IMR-90 (cell line): ENCODE measurements at regions not wholly inside any gene's neighbourhood (a gene's known extent, or its start where the extent isn't known, plus 50 kb on each side); places are given as distances from the start of the nearest gene placed in this dataset.

ENCODE experiments used
- ATAC-seq: fragments of 200-7000 bp; cut with Tn5 transposase; 2 replicates; pipeline ENCODE4 v1.9.1; 2020; ENCODE audit warnings: low read depth, mild to moderate bottlenecking, moderate library complexity
- BruUV-seq: library from RNA; stranded (reverse); fragments of 400-500 nt; replicated peaks from 2 replicates; lab custom pipeline; 2021; lab: Mats Ljungman, UMichigan
- CTCF ChIA-PET: fragments of 300-600 bp; formaldehyde crosslinking; extraction: SDS; loops from one replicate; lab custom pipeline; 2021; ENCODE audit warnings: antibody characterized with exemption; lab: Yijun Ruan, JAX
- POLR2A ChIA-PET: fragments of 300-600 bp; sonication (Branson Sonifier 250); formaldehyde crosslinking; loops from one replicate; lab custom pipeline; 2022; ENCODE audit warnings: antibody characterized with exemption; ENCODE audit not compliant: unreplicated experiment; lab: Charles Lee
- DNase-seq: peaks from one replicate; pipeline ENCODE4 v3.0.0; 2013
- H2AFZ ChIP-seq: replicated peaks from 2 replicates; pipeline ENCODE3; 2013; ENCODE audit warnings: low read length, mild to moderate bottlenecking; ENCODE audit not compliant: poor library complexity
- H2AK5ac ChIP-seq: 2 replicates; pipeline ENCODE4 v1.6.1; 2013; ENCODE audit warnings: low read depth, low read length, inconsistent platforms
- H2AK9ac ChIP-seq: replicated peaks from 2 replicates; pipeline ENCODE3; 2013; ENCODE audit warnings: mild to moderate bottlenecking, low read depth, low read length, moderate library complexity; ENCODE audit not compliant: poor library complexity
- H2BK120ac ChIP-seq: 2 replicates; pipeline ENCODE4 v1.6.1; 2013; ENCODE audit warnings: low read depth, low read length, inconsistent platforms
- H2BK15ac ChIP-seq: 3 replicates; pipeline ENCODE4 v1.6.1; 2013; ENCODE audit warnings: low read depth, low read length, inconsistent platforms
- H2BK20ac ChIP-seq: 2 replicates; pipeline ENCODE4 v1.6.1; 2013; ENCODE audit warnings: low read depth, mild to moderate bottlenecking, inconsistent platforms, low read length, moderate library complexity
- H2BK5ac ChIP-seq: 2 replicates; pipeline ENCODE4 v1.6.1; 2013; ENCODE audit warnings: mild to moderate bottlenecking, low read depth, low read length, inconsistent platforms; ENCODE audit not compliant: poor library complexity, severe bottlenecking
- H3K14ac ChIP-seq: replicated peaks from 2 replicates; pipeline ENCODE4 v1.6.1; 2013; ENCODE audit warnings: low read depth, low read length, inconsistent platforms
- H3K18ac ChIP-seq: 2 replicates; pipeline ENCODE4 v1.6.1; 2013; ENCODE audit warnings: low read depth, low read length, control low read depth
- H3K23ac ChIP-seq: 2 replicates; pipeline ENCODE4 v1.6.1; 2013; ENCODE audit warnings: low read depth, low read length, inconsistent platforms
- H3K27ac ChIP-seq: 2 replicates; pipeline ENCODE4 v1.5.1; 2013; ENCODE audit warnings: mild to moderate bottlenecking, control low read depth, low read length; ENCODE audit not compliant: insufficient read depth
- H3K27me3 ChIP-seq: 2 replicates; pipeline ENCODE4 v1.6.1; 2013; ENCODE audit warnings: low read length; ENCODE audit not compliant: control insufficient read depth, insufficient read depth
- H3K36me3 ChIP-seq: 2 replicates; pipeline ENCODE4 v1.6.1; 2013; ENCODE audit warnings: low read length, mixed read lengths; ENCODE audit not compliant: control insufficient read depth, insufficient read depth
- H3K4ac ChIP-seq: 2 replicates; pipeline ENCODE4 v1.6.1; 2013; ENCODE audit warnings: low read depth, low read length, inconsistent platforms
- H3K4me1 ChIP-seq: 2 replicates; pipeline ENCODE4 v1.6.1; 2013; ENCODE audit warnings: low read length, mixed read lengths; ENCODE audit not compliant: control insufficient read depth, insufficient read depth
- H3K4me2 ChIP-seq: 2 replicates; pipeline ENCODE4 v1.6.1; 2013; ENCODE audit warnings: low read depth, mild to moderate bottlenecking, control low read depth, low read length, moderate library complexity
- H3K4me3 ChIP-seq: 2 replicates; pipeline ENCODE4 v1.5.1; 2013; ENCODE audit warnings: low read depth, mild to moderate bottlenecking, control low read depth, low read length, moderate library complexity; ENCODE audit not compliant: insufficient read depth
- H3K56ac ChIP-seq: 2 replicates; pipeline ENCODE4 v1.6.1; 2013; ENCODE audit warnings: low read length, inconsistent platforms; ENCODE audit not compliant: insufficient read depth; ENCODE audit errors: extremely low read depth
- H3K79me1 ChIP-seq, 2 experiments: 2 replicates each; pipeline ENCODE4 v1.6.1; 2013; ENCODE audit warnings: low read length in 2 of 2, inconsistent platforms in 1 of 2, low read depth in 1 of 2
- H3K9ac ChIP-seq: 2 replicates; pipeline ENCODE4 v1.6.1; 2013; ENCODE audit warnings: low read depth, low read length, control low read depth
- H3K9me1 ChIP-seq: 2 replicates; pipeline ENCODE4 v1.6.1; 2013; ENCODE audit warnings: low read length, inconsistent platforms; ENCODE audit not compliant: insufficient read depth
- H3K9me3 ChIP-seq: 2 replicates; pipeline ENCODE4 v1.6.1; 2013; ENCODE audit warnings: low read length; ENCODE audit not compliant: control insufficient read depth, insufficient read depth
- H4K20me1 ChIP-seq: 2 replicates; pipeline ENCODE4 v1.6.1; 2013; ENCODE audit warnings: low read length, inconsistent platforms; ENCODE audit not compliant: insufficient read depth
- H4K5ac ChIP-seq: 2 replicates; pipeline ENCODE4 v1.6.1; 2013; ENCODE audit warnings: mild to moderate bottlenecking, low read depth, low read length, control low read depth
- H4K8ac ChIP-seq, 2 experiments: 2 replicates each; pipeline ENCODE4 v1.6.1; 2013; ENCODE audit warnings: low read depth in 2 of 2, low read length in 2 of 2, control low read depth in 1 of 2, inconsistent platforms in 1 of 2
- H4K91ac ChIP-seq: 2 replicates; pipeline ENCODE4 v1.6.1; 2013; ENCODE audit warnings: low read depth, low read length, inconsistent platforms; ENCODE audit not compliant: insufficient read depth
- CHD1 ChIP-seq: IDR thresholded peaks from 2 replicates; pipeline ENCODE4 v1.6.1; 2012; ENCODE audit warnings: low read depth, low read length, improper control_type of control experiment
- CTCF ChIP-seq: conservative IDR thresholded peaks from 2 replicates; pipeline ENCODE4 v1.5.1; 2012; ENCODE audit warnings: mild to moderate bottlenecking, low read depth, low read length, improper control_type of control experiment
- MXI1 ChIP-seq: IDR thresholded peaks from 2 replicates; pipeline ENCODE4 v1.6.1; 2012; ENCODE audit warnings: low read depth, mild to moderate bottlenecking, low read length, moderate library complexity, borderline replicate concordance
- NFE2L2 ChIP-seq: fragments of 150-350 bp; IDR thresholded peaks from 2 replicates; pipeline ENCODE4 v1.6.1; 2016; ENCODE audit warnings: low read depth, mild to moderate bottlenecking, low read length
- POLR2A ChIP-seq: IDR thresholded peaks from 2 replicates; pipeline ENCODE4 v1.6.1; 2012; ENCODE audit warnings: mild to moderate bottlenecking, low read depth, low read length
- WGBS, 2 experiments: methylation state at CpG; one replicate each; pipeline versions ENCODE4 v1.1.5 to v1.1.7; 2013; ENCODE audit warnings: missing lambda C conversion rate in 2 of 2; ENCODE audit not compliant: insufficient read length in 1 of 2; ENCODE audit errors: extremely low coverage in 2 of 2; 5-methylcytosine and 5-hydroxymethylcytosine counted together
- dilution Hi-C: fragments of 300-500 bp; cut with HindIII; formaldehyde crosslinking; loops from one replicate; pipeline ENCODE4 v1.14.3; 2018; ENCODE audit warnings: low sequenced_read_pairs; ENCODE audit not compliant: unreplicated experiment
- in situ Hi-C: fragments of 300-500 bp; cut with MboI; formaldehyde crosslinking; loops from 3 replicates; pipeline ENCODE4 v1.14.3; 2019; ENCODE audit warnings: low sequenced_read_pairs, inconsistent platforms, mixed read lengths
- intact Hi-C: fragments of 100-400 bp; cut with micrococcal nuclease; formaldehyde crosslinking; loops from 2 replicates; pipeline ENCODE4 v1.10.0; 2022
- TF ChIP-seq, protein P1 (sequence below): fragments of 150-350 bp; IDR thresholded peaks from 2 replicates; pipeline ENCODE4 v1.6.1; 2017; ENCODE audit warnings: mild to moderate bottlenecking, antibody characterized with exemption, low read length, low read depth
- TF ChIP-seq, protein P2 (sequence below): fragments of 150-350 bp; IDR thresholded peaks from 2 replicates; pipeline ENCODE4 v1.6.1; 2016; ENCODE audit warnings: low read depth, mild to moderate bottlenecking, low read length, moderate library complexity, borderline replicate concordance

DNA sequence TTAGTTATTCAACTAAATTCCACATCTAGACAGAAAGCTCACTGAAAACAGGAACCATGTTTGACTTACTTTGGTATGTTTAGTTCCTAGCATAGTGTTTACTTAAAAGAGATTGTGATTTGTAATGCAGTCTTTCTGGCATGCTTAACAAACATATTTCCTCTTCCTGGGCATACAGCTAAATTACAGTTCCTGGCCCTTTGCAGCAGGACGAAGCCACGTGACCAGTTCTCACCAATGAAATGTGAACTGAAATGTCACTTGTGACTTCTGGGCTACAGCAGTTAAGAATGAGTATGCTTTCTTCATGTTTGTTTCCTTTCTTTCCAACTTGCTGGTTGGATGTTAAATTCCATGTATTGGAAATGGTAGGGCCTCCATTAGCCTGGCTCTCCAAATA, 330.5 kb downstream of the FIGN start:
- no peak for DNase-seq
- Histone ChIP-seq H3K4me3 (no peak overlapping the region), H3K23ac (no peak overlapping the region), H3K9ac (no peak overlapping the region), H3K79me1 (no peaks in the 10 kb centered on the region), H4K91ac (no peak overlapping the region), H4K8ac (no peak overlapping the region), H2AK5ac (no peak overlapping the region), H3K18ac (no peak overlapping the region), H3K4me2 (no peak overlapping the region), H2AFZ (no peak overlapping the region), H3K27me3 (no peaks in the 10 kb centered on the region), H2AK9ac (no peak overlapping the region), H2BK5ac (no peak overlapping the region), H4K5ac (no peak overlapping the region), H3K4ac (no peak overlapping the region), H3K36me3 (no peaks in the 10 kb centered on the region), H2BK20ac (no peak overlapping the region), H3K27ac (no peak overlapping the region), H3K14ac (no peak overlapping the region), H3K4me1 (no peaks in the 10 kb centered on the region), H2BK15ac (no peak overlapping the region), H2BK120ac (no peak overlapping the region), H3K9me1 (no peaks in the 10 kb centered on the region), H3K56ac (no peak overlapping the region), H3K9me3 (no peaks in the 10 kb centered on the region), H4K20me1 (no peaks in the 10 kb centered on the region)
- peak; percentile 29; the same call in 1 of the 2 replicates for ATAC-seq
- in situ Hi-C loops (no loop called here), dilution Hi-C loops (no loop called here), intact Hi-C loops (no loop called here)
- ChIA-PET POLR2A (no interaction called here), CTCF (no interaction called here)
- TF ChIP-seq MXI1 (no peak), CTCF (no peak), POLR2A (no peak), NFE2L2 (no peak), CHD1 (no peak)
- TF ChIP-seq, protein P1, sequence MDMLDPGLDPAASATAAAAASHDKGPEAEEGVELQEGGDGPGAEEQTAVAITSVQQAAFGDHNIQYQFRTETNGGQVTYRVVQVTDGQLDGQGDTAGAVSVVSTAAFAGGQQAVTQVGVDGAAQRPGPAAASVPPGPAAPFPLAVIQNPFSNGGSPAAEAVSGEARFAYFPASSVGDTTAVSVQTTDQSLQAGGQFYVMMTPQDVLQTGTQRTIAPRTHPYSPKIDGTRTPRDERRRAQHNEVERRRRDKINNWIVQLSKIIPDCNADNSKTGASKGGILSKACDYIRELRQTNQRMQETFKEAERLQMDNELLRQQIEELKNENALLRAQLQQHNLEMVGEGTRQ, result no peak
- TF ChIP-seq, protein P2, sequence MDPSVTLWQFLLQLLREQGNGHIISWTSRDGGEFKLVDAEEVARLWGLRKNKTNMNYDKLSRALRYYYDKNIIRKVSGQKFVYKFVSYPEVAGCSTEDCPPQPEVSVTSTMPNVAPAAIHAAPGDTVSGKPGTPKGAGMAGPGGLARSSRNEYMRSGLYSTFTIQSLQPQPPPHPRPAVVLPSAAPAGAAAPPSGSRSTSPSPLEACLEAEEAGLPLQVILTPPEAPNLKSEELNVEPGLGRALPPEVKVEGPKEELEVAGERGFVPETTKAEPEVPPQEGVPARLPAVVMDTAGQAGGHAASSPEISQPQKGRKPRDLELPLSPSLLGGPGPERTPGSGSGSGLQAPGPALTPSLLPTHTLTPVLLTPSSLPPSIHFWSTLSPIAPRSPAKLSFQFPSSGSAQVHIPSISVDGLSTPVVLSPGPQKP, result no peak
- no TSS peak for BruUV-seq
- no CpG with 5 or more reads among the region's 2 CpGs for WGBS, 2 experiments
